COR-L47 (cell line): ENCODE measurements at regions not wholly inside any gene's neighbourhood (a gene's known extent, or its start where the extent isn't known, plus 50 kb on each side); places are given as distances from the start of the nearest gene placed in this dataset.
"Not testable (repeated sequence)": the region's sequence is repeated elsewhere in the genome, so short reads cannot be mapped to it uniquely, and the experiment has no call there.

ENCODE experiments used
- DNase-seq: peaks from one replicate; lab custom pipeline; 2025; lab: John Stamatoyannopoulos, UW

DNA sequence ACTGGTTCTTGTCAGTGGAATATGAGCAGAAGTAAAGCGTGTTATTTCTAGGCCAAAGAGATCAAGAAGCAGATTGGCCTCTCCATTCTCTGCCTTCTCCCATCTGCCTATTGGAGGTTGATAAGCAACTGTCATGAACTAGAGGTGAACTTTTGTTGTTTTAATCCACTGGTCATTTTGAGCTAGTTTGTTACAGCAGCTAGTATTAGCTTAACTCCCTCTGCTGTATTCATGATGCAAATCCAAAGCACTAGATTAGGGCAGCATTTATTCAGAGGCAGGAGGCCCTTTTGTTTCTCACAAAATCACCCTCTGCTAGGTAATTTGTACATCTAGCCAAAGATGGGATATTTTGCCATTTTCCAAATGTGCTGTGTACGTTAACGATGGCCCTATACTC lies 97.3 kb upstream of the DPT start:
- DNase-seq, result no peak

DNA sequence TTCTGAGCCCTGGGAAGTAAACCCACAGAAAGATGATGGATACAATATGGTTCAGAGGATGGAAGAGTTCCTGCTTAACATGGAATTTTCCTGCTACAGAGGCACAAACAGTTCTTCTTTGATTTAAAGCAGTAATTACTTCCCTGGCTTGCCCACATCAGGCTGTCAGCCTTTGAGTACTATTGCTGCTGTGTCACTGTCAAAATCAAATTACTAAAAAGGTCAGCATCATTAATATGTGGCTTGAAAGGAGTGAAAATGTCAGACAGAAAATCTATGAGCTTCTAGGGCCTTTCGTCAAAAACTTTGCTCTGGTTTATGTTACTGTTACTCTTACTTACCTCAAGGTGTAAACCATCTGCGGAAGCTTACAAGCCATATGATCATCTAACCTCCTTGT lies 98.6 kb upstream of the DPT start:
- no peak for DNase-seq

DNA sequence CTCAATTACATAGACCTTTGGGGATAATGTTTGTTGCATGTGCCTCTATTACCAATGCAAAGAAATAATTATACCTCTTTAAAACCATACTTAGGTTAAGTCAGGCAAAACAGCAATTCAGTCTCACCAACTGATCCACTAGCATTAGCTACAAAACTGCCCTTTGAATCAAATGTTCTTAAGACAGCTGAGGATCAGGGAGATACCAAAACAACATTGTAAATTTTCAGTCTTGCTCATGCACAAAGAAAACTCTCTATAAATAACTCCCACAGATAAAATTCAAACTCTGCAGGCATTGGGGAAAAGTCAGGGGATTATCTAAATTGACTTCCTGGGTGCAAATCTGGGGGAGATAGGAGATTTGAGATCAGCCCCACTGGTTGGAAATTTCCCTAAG lies 100.9 kb upstream of the DPT start:
- no peak for DNase-seq

DNA sequence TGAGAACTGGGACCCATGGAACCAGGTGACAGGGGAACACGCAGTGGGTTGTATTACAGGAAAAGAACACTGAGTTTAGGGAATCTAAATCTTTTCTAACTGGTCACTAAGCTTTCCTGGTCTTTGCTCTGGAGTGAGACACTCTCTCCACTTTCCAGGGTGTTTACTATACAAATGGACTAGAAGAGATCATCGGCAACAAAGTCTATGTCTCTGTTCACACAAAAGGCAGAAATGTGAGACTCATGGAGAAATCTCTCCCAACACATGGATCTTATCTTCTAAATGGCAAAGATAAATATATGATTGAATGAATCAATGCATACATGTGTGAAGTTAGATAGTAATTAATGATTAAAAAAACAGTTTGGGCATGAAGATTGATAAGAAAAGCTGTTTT lies 101.6 kb upstream of the DPT start:
- no peak for DNase-seq

DNA sequence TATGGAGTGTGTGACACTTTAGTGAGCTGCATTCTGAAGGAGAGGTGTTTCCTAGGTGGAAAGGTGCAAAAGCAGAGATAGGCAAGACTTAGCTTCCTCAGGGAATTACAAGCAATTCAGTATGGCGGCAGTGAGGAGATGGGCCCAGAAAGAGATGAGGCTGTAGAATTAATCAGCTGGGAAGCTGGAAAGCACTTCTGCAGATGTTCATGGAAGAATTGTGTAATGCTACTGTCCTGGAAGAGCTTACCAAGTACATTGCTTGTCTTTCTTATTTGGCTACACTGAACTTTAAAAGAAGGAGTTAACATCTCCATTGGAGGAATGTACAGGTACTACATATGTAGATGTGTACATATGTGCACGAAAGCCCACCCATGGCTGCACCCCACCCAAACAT lies 103.7 kb upstream of the DPT start:
- DNase-seq, result no peak

DNA sequence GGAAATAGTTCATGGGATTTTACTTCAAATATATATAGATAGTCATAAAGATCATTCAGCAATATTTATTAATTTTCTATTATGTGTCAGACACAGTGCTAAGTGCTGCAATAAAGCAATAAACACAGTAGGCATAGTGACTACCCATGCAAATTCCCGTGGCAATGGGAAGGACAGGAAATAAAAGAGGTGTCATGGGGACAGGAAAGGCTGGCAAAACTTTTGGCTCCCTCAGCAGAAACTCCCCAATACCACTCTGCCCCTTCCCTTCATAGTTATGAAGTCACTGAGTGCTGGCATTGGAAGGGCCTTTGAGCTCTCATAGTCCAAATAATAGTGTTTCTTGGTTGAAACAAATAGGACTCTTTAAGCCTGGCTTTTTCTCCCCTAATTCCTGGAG lies 104.4 kb upstream of the DPT start:
- DNase-seq, result no peak

DNA sequence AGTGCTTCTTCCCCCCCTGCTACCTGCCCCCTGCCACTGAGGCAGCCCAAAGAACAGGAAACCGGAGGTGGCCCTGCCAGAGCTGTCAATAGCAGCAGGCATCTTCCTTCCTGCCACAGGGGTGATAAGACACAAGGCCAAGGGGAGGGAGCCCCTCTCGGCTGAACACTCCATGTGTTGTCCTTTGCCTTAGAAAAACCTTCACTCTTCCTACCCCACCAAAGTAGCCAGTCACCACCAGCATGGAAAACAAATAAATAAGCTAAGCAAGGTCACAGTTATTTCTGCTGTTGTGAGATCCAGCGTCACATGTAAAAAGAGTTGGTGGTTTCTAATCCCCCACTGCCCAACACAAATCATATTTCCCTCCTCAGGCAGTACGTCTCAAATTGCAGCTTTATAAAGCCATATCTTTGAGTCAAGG lies 104.8 kb upstream of the DPT start:
- no peak for DNase-seq

DNA sequence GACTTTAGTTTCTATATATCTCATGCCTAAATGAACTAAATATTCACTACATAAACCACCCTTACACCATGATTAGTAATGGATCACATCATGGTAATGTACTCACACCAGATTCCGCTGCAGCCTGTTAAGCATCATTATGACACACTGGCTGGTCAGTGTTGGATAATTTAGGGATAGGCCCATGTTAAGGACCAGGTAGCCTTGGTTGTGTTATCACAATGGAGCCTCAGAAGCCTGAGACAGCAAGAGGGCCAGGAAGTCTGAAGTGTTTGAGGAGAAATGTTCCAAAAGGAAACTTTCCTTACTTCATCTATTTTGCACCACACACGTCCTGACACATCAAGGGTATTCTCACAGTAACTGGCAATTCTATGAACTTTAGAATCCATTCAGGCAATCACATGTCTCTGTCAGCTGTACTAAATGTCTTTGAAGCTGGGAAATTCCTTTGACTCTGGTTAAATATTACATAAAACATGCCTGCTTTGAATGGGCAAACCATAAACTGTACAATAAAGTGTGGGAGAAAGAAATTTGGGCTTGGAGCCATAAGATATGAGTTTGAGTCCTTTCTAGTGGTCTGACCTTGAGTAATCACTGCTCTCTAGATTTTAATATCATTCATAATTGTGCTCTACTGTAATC lies 105.3 kb upstream of the DPT start:
- no peak for DNase-seq

DNA sequence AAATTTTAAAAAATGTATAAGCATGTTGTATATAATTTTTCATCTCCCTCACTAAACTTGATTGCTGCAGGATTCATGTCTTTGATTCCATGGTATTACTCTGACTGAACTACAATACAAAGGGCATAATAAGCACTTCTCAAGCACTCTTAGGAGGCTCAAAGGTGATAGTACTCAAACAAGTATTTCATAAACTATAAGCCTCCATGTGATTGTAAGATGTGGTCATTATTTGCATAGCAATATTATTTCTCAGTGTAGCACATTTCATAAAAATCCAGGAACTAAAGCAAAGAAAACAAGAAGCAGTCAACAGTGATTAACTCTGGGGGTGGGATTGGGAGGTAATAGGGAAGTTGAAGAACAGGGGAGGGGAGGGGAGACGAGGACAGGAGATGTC lies 106.2 kb upstream of the DPT start:
- no peak for DNase-seq

DNA sequence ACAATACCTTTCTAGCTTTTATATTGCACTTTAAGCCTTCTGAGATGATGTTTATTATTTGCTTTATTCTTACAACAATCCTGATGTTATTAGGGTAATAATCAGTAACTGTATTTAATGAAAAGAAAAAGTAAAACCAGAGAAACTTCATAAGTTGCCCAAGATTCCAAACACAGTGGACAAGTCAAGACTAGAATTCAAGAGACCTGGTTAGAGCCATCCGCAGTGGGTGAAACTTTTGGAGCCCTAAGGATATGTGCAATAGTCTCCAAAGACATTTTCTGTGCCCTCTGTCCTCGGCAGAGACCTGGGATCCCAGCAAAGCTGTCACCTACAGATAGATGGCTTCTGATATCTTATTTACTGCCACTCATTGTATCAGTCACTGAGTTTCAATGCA lies 106.8 kb upstream of the DPT start:
- no peak for DNase-seq

DNA sequence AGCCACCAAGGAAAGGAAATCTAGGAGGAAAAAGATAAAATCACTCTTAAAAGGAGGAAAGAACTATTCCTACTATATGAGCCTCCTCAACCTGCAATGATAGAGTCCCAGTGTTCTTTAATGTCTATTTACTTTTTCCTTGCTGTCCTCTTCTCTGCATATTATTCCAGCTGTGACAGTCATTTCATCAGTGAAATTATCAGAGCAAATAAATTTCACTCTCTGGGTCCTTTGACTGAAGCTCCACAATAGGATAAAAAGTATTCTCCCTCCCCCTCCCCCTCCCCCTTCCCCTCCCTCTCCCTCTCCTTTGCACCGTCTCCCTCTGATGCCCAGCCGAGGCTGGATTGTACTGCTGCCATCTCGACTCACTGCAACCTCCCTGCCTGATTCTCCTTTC lies 107.5 kb upstream of the DPT start:
- DNase-seq, result no peak

DNA sequence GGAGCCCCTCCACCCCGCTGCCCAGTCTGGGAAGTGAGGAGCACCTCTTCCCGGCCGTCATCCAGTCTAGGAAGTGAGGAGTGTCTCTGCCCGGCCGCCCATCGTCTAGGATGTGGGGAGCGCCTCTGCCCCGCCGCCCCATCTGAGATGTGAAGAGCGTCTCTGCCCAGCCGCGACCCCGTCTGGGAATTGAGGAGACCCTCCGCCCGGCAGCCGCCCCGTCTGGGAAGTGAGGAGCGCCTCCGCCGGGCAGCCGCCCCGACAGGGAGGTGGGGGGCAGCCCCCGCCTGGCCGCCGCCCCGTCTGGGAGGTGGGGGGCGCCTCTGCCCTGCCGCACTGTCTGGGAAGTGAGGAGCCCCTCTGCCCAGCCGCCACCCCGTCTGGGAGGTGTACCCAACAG lies 108.2 kb upstream of the DPT start:
- not testable (repeated sequence) for DNase-seq

DNA sequence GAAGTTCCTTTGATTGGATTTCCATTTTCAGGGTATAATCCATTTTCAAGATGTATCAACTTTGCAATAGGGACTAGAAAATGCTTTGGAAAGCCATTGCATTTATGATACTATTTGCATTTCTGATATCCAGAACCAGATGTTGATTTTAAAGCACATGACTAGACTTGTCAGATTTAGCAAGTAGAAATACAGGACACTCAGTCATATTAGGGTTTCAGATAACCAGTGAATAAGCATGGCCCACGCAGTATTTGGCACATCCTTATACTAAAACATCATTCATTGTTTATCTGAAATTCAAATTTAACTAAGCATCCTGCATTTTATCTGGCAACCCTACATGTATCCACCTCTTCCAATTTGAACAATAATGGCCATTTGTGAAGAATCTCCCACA lies 113.3 kb upstream of the DPT start:
- no peak for DNase-seq

DNA sequence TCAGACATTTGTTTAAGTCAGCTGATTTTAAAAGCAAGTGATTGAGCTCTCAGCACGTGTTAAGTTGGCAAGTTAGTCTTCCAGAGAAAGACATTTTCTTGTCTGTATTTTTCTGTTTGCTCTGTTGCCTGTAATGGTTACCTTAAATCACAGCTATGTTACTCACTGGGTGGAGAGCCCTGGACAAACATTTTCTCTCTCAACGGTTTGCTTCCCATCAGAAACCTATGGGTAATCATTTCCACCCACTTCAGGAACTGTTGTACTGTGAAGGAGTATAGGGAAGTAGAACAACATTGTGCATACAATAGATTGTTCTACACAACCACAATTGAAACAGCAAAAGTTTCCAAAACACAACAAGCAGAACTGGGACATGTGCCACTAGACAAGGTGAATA lies 113.9 kb upstream of the DPT start:
- no peak for DNase-seq

DNA sequence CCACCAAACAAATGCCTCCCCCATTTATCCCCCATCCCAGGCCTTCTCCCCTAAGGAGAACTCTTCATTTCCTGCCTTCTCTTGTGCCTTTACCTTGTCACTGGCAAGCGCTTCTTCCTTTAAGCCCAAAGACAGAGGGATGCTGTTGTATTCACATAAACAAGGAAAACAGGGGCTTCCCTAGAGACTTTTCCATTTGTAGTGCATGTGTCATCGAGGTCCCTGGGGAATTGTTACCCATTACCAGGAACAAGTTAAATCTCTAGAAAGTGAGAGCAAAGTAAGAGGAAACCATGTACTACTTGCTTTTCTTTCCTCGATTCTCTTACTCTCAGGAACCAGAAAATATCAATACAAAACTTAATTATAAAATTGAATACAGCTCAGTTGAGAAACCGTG lies 114.4 kb upstream of the DPT start:
- DNase-seq, result no peak

DNA sequence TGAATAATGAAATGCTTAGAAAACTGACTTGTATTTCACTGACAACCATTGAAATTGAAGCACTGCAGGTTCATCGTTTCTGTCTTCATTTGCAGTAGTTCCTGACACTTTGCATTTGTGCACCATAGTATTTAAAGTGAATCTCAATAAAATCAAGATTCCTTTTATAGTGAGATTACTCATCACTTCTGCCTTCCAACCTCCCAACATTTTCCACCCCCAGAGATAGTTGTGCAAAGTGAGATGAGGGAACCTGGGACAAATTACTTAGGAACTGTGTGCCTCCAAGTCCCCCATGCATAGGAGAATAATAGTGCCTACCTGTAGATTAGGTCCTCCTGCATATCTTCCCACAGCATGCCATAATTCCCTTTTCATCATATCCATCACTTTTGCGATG lies 114.9 kb upstream of the DPT start:
- no peak for DNase-seq

DNA sequence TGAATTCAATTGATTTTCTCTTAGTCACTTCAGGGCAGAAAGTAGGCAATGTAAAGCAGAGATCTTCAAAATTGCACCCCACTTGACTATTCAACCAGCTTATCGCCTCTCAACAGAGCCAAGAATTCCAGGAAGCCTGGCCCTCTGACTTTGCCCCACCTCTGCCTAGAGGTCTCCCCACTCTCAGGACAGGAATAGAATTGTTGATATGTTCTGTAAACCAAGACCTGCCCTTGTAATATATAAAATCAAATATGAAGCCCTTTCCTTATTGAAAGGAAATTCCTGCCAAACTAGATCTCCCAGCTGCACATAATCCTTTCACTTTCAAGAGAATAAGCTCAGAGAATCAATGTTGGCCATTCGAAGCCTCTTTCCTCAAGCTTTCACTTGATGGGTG lies 116.1 kb upstream of the DPT start:
- no peak for DNase-seq

DNA sequence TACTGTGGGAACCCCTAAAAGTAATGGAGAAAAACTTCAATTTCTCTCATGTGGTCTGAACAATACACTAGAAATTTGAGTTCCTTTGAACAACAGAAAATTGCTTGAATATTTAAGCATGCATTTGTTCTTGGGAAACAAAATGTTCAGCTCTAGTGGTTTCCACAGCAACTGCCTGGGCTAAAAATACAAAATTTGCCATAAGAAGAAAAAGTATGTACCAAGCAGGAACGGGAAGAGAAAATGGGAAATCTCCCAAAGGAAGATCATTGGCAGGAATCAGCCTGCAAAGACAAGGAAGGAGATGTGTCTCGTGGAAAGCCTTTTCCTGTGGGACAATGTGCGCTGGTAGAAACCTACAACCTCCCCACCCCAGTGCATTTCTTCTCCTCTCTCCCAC lies 119.0 kb upstream of the DPT start:
- DNase-seq, result no peak

DNA sequence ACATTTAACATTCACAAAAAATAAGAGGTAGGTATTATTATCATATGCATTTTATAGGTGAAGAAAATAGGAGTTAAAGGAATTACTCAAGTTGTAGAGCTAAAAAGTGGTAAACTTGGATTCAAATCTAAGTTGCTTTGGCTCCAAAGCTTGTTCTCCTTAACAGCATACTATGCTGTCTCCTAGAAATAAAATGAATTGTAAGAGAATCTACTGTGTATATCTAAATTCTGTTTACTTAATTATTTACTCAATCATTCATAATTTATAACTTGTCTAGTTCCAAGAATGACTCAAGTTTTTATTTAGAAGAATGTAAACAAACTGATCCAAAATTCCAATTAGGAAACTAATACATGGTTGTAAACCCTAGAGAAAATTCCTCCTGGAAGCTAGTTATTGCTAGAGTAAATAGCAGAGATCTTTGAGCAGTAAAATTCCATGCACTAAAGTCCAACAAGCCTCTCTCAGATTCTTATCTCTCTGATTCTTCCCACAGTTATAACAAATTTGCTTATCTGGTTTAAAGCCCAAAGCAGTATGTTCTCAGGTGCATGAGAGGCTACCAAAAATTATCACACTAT lies 132.5 kb upstream of the DPT start:
- no peak for DNase-seq

DNA sequence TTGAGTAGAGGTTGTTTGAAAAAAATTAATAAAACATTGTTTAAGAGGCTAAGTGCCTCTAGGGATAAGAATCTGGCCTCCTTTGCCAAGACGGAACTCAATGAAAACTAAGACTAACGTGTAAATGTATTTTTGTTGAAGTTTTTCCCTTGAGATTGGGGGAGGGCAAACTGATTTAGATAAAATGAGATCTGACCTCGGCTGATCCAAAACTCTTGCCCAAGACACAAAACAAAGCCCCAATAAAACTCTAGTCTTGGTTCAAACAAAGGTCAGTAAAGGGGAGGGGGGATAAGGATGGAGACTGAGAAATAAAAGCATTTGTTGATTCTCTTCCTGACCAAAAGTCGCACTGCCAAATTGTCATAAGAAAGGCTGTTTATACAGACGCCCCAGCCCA lies 134.8 kb upstream of the DPT start:
- DNase-seq, result no peak

DNA sequence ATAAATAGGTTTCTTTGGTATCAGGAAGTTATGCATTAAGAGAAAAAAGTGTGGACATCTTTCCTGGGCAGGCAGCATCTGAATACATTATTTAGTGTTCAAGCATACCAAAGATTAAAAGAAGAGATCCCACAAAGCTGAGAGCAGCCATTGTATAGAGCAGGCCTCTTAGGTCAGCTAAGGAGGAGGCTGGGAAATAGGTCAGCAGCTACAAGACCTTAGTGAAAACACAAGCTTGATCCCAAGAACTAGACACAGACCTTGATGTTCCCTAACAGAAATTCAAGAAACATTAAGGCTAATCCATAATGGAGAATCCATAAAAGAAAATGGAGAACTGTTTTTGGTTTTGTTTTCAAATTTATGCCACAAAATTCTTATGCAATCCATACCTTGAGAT lies 135.3 kb upstream of the DPT start:
- no peak for DNase-seq

DNA sequence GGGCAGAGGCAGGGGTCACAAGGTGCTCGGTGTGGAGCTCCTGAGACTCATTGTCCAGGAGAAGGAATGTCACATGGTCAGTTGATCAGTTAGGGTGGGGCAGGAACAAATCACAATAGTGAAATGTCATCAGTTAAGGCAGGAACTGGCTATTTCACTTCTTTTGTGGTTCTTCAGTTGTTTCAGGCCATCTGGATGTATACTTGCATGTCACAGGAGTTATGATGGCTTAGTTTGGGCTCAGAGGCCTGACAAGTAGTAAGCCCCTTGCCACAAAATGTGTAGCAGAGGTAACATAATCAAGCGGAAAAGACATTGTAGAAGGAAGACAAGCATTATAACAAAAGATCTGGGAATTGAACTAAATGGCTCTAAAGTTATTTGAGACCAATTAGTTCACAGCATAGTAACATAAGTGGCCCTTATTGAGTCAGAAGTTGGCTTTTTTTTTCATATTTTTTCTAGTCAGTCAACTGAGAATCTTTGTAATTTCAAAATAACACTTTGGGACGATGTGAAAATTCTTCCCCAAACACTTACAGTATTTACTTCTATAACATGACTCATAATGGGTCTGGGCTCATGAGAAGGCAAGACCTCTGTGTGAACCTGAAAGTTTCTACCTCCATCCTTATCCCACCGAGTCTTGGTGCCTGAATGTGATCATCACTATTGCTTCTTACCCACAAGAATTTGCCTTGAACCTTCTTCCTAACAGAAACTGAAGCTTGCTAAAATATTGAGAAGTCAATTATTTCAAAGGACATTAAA lies 137.0 kb upstream of the DPT start:
- no peak for DNase-seq

DNA sequence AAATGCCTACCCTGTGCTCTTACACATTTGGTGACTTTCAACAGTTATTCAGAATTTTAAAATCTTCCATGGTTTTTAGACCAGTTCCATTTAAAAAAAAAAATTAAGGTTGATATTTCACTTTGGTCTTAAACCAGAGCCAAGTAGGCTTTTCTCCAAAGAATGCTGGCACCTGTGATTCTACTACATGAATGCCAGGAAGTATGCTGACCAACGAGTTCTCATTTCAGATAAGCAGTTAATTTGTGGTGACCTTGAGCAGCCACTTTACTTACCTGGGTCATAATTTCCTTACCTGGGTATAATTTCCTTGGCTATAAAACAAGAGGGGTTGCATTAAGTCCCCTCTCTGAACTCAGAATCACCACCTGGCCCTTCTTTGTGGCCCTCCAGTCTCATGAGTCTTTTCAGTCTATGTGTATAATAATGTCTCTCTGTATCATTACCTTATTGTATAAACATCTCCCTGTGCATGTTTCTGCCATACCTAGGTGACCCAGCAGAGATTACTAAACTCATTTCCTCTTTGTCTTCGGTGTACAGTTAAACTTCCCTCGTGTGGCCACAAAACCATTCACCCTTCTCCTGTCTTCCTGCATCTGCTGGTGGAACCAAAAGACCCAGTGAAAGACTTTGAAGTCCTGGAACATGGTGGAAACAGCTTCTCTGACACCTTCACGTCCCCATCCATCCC lies 139.1 kb upstream of the DPT start:
- no peak for DNase-seq
